LHCN-M2 (cell line): ENCODE measurements at regions not wholly inside any gene's neighbourhood (a gene's known extent, or its start where the extent isn't known, plus 50 kb on each side); places are given as distances from the start of the nearest gene placed in this dataset.
"Not testable (repeated sequence)": the region's sequence is repeated elsewhere in the genome, so short reads cannot be mapped to it uniquely, and the experiment has no call there.

Source experiments
- DNase-seq: peaks from one replicate; pipeline ENCODE4 v3.0.0-alpha.2; 2012; ENCODE audit warnings: low read depth

GRCh38 chr20:18876394-18876793 is 62.8 kb downstream of the SCP2D1 start:
- not testable (repeated sequence) for DNase-seq

GRCh38 chr20:18879262-18879661 is 65.7 kb downstream of the SCP2D1 start:
- no peak for DNase-seq

GRCh38 chr20:18886756-18887155 is 73.2 kb downstream of the SCP2D1 start:
- no peak for DNase-seq

GRCh38 chr20:18901980-18902737 is 88.6 kb downstream of the SCP2D1 start:
- no peak for DNase-seq

GRCh38 chr20:18904192-18904591 is 90.6 kb downstream of the SCP2D1 start:
- no peak for DNase-seq

GRCh38 chr20:18904624-18905023 is 91.0 kb downstream of the SCP2D1 start:
- DNase-seq = no peak

- DNase-seq = no peak
These were observed 92.5 kb downstream of the SCP2D1 start for GRCh38 chr20:18906046-18906445.

- no peak for DNase-seq
These were observed 93.8 kb downstream of the SCP2D1 start for GRCh38 chr20:18907353-18907752.

- DNase-seq = no peak
These were observed 94.5 kb downstream of the SCP2D1 start for GRCh38 chr20:18908109-18908508.

- no peak for DNase-seq
These were observed 95.7 kb downstream of the SCP2D1 start for GRCh38 chr20:18909254-18909653.

GRCh38 chr20:18913701-18914100 is 100.1 kb downstream of the SCP2D1 start:
- no peak for DNase-seq

- DNase-seq = no peak
These were observed 101.2 kb downstream of the SCP2D1 start for GRCh38 chr20:18914796-18915195.

GRCh38 chr20:18916886-18917750 is 103.5 kb downstream of the SCP2D1 start:
- no peak for DNase-seq

GRCh38 chr20:18919996-18920395 is 106.4 kb downstream of the SCP2D1 start:
- DNase-seq = no peak

- DNase-seq = no peak
These were observed 107.7 kb downstream of the SCP2D1 start for GRCh38 chr20:18921291-18921690.

GRCh38 chr20:18922251-18922650 is 108.7 kb downstream of the SCP2D1 start:
- DNase-seq = no peak

GRCh38 chr20:18922898-18923297 is 109.3 kb downstream of the SCP2D1 start:
- no peak for DNase-seq

- DNase-seq = no peak
These were observed 113.4 kb downstream of the SCP2D1 start for GRCh38 chr20:18926965-18927364.

GRCh38 chr20:18928626-18929025 is 115.0 kb downstream of the SCP2D1 start:
- DNase-seq = no peak

- no peak for DNase-seq
These were observed 116.2 kb downstream of the SCP2D1 start for GRCh38 chr20:18929800-18930199.

GRCh38 chr20:18943542-18943941 is 130.0 kb downstream of the SCP2D1 start:
- no peak for DNase-seq

- DNase-seq = no peak
These were observed 143.3 kb downstream of the SCP2D1 start for GRCh38 chr20:18956890-18957289.

- DNase-seq = no peak
These were observed 143.7 kb downstream of the SCP2D1 start for GRCh38 chr20:18957328-18957727.
